NCI-H526 treated with DMSO at 0.1 percent for 48 hours (cell line): ENCODE measurements at regions not wholly inside any gene's neighbourhood (a gene's known extent, or its start where the extent isn't known, plus 50 kb on each side); places are given as distances from the start of the nearest gene placed in this dataset.

ENCODE experiments used
- DNase-seq: peaks from one replicate; lab custom pipeline; 2025; lab: John Stamatoyannopoulos, UW

GRCh38 chr14:66365388-66365787, 120.8 kb upstream of the CCDC196 start:
- DNase-seq, result no peak

DNA sequence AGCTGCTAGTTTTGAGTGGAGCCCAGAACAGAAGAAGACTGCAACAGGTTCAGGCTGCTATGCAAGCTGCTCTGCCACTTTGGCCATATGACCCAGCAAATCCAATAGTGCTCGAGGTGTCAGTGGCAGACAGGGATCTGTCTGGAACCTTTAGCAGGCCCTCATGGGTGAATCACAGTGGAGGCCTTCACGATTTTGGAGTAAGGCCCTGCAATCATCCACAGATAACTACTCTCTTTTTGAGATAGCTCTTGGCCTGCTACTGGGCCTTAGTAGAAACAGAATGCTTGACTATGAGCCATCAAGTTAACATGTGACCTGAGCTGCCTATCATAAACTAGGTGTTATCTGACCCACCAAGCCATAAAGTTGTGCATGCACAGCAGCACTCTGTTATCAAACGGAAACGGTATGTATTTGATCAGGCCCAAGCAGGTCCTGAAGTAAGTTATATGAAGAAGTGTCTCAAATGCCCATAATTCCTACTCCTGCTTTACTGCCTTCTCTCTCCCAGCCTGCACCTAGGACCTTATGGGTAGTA, 116.9 kb upstream of the CCDC196 start:
- DNase-seq, result no peak

DNA sequence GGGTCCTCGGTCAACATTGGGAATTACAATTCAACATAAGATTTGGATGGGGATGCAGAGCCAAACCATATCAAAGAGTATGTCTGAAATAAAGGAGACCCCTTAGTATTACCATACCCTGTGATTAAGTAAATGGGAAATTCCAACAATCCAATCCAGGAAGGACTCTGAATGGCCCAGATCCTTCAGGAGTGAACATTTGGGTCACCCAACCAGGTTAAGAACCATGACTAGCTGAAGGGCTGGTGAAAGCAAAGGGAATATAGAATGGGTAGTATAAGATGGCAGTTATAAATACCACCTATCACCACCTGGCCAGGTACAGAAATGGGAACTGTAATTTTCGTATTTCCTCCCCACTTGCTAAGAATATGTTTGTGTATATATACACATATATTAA, 114.4 kb upstream of the CCDC196 start:
- DNase-seq, result no peak

- DNase-seq, result no peak
These were observed 110.9 kb upstream of the CCDC196 start for GRCh38 chr14:66375046-66375964.

GRCh38 chr14:66377574-66377973, 108.6 kb upstream of the CCDC196 start:
- no peak for DNase-seq

- DNase-seq, result no peak
These were observed 107.3 kb upstream of the CCDC196 start for GRCh38 chr14:66378712-66379505.

DNA sequence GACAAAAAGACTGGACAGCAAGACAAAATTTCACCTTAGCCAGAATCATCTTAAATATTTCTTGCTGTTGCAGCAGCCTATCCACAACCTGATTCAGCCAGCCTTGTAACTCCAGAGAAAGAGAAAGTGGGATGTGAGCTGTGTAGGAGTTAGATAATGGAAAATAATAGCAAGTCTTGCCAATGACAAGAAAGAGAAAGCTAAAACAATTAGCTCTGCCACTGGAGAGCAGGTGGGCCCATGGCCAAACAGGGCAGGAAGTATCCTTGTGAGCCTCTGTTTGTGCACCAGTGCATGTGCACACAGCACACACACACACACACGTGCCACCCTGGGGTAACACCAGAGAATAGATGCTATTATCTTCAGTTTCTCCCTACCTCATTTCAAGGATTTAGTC, 106.0 kb upstream of the CCDC196 start:
- DNase-seq, result no peak

DNA sequence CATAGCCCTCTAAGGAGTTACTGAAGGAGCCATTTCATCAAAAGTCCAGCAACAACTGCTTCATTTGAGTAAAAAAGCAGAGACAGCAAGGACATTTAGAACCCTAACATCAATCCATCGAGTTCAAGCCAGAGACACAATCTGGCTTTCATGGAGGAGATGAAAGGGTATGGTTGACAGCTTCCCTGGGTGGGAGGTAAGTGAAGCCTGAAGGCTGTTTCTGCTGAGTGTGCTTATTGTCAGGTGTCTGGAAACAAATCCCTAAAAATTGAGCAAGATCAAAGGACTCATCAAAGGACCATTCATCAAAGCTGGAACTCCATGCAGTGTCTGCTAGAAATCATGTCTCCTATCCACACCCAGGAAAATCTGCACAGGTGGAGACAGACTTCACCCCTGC, 104.4 kb upstream of the CCDC196 start:
- DNase-seq, result no peak

DNA sequence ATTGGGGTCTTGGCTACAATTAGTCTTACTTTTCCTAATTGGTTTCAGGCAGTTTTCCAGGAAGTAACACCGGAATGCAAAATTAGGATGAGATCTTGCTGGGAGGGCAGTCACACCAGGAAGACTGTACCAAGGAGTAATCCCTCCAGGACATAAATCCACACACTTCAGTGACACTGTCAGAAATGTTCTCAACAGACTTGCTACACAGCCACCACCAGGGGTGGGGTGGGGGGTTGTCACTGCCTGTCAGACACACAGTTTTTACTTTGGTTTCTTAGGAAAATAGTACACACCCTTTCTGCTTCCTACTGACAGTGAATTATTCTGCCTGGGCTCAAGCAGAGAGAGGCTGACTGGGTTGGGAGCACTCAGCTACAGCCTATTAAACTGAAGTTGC, 102.9 kb upstream of the CCDC196 start:
- DNase-seq, result no peak

DNA sequence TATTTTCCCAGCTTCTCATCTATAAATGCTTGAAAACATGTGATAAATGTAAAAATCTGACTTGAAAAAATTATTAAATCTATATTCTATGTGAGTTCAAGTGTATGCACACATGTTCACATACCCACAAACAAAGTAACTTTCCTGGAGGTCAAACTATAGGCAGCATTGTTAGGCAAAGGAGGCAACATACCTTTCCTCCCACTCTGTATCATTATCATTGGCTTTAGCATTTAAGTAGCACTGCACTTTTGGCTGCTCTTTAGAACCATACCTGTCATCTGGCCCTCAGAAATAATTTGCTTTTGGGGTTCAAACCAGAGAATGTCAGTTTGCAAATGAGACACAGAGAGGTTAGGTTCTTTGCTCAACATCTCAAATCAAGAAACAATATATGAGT, 102.4 kb upstream of the CCDC196 start:
- no peak for DNase-seq

DNA sequence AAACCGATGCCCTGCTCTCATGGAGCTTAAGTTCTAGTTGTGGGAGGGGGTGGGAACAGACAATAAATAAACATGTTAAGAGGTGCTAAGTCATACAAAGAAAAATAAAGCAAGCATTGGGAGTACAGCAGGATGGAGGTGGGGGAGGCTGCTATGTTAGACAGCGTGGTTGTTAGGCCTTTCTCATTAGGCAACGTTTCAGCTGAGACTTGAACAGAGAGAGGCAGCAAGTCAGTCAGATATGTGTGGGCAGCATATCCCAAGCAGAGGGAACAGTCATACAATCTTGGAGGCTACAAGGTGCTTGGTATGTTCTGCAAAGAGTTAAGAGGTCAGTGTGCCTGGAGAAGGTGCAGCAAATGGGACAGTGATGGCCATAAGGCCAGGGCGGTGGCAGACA, 97.7 kb upstream of the CCDC196 start:
- DNase-seq, result no peak

GRCh38 chr14:66389481-66389880, 96.7 kb upstream of the CCDC196 start:
- no peak for DNase-seq

DNA sequence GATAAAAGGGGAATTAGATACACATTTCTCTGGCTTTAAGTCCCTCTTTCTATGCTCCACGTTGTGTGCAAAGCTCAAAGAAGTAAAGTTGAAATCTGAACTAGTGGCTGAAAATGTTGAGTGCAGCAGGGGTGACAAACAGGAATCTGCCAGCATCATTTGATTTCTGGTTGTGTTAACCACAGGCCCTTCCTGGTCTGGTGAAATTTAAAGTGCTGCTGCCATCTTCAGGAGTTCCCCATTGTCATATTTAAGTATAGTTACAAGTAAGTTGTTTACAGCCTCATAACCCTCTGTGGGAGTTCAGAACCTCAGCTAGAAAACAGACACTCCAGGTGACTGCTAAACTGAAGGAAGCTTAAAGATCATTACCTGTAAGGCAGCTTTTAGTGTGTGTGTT, 90.9 kb upstream of the CCDC196 start:
- DNase-seq, result no peak

DNA sequence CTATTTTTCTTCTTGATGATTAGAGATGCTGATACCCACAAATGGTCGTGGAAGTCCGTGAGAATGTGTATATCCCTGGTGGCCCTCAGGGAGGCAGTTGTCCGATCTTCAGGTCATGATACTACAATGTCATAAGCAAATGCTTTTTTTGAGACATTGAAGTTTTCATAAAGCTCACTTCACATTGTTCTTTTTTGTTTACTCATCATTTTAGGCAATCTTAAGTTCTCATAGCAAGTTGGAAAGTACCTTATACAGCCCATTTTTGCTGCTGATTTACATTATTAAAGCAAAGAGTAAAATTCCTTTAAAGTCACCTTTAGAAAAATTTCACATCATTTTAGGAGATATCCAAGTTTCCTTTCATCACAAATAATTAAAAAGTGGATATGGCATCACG, 90.0 kb upstream of the CCDC196 start:
- DNase-seq, result no peak

DNA sequence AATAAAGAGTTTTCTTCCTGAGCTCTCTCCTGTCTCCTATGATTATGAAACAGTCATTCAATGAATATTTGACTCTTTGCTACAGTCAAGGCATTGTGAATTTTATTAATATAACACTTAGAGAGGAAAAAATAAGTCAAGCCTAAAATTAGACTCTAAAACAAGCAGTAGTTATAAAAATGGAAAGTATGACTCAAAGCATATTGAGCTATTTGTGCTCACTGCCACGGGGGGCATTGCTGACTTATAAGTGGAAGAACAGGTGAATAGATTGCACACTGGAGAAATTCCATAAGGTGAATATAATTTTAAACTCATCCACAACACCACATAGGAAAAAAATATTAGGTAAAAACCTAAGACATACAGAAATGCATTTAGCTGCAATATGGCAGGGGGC, 87.7 kb upstream of the CCDC196 start:
- no peak for DNase-seq

GRCh38 chr14:66401449-66402095, 84.6 kb upstream of the CCDC196 start:
- no peak for DNase-seq

- DNase-seq, result peak; percentile 20
These were observed 83.0 kb upstream of the CCDC196 start for GRCh38 chr14:66403183-66403582.

DNA sequence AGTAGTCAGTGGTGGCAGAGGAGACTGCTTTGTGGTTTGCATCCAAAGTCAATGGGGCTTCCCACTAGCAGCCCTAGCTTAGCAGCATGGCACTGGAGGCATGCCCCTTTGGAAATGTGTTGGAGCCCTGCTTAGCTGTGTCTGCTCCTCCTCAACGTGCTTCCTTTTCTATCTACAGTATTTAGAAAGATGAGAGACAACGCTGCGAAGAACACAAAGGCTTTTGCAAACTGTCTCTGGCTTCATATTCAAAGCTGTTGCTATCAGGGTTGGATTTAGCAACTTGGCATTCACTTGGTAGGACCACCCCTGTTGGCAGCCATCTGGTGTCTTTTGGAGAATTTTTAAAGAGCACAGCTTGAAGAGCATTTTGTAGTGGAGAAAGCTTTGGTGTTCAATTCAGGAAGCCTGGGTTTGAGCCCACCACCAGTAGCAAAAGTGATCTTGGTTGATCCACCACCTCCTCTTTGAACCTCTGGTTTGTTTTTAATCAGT, 82.1 kb upstream of the CCDC196 start:
- DNase-seq, result no peak

GRCh38 chr14:66405158-66405557, 81.0 kb upstream of the CCDC196 start:
- no peak for DNase-seq

GRCh38 chr14:66413901-66414300, 72.3 kb upstream of the CCDC196 start:
- DNase-seq, result no peak

DNA sequence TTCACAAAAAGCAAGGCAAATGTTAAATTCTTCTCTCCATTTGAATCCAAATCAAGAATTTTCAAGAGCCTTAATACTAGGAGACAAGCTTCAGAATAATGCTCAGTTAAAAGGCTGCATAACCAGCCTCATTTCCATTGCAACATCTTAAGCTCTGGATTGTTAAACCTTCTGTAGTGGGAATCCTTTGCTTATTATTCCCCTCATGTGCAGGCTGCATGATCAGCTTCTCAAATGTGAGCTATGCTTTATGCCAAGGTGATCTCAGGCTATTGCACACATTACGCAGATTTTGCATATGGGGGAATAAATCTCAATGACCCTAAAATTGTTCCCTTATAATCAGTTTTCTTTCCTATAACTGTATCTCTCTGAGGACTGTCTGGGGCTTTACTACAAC, 71.7 kb upstream of the CCDC196 start:
- DNase-seq, result no peak
